Pons (tissue), 1 donor: ENCODE measurements at regions not wholly inside any gene's neighbourhood (a gene's known extent, or its start where the extent isn't known, plus 50 kb on each side); places are given as distances from the start of the nearest gene placed in this dataset.
A peak's percentile ranks its signal among the peaks of the same experiment; 100 is the strongest.

ENCODE experiments used
- DNase-seq: peaks from one replicate; pipeline ENCODE4 v3.0.0-alpha.2; 2016; ENCODE audit warnings: low spot score

DNA sequence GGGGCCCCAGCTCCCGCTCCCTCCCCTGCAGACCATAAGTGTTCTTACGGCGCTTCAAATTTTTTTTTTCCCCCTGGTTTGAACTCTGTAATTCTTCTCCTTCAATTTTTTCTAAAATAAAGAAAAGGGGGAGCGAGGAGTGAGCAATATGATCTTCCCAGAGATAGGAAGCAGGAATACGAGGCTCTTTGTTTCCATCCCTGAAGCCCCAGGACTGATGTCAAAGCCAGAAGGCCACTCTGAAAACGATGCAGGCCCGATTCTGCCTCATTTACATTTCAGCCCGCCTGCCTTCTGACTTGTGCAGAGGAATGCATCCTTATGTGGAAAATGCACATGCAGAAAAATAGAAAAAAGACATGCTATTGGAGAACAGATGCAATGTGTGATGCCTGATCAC is 401.5 kb upstream of the MKI67 start:
- peak; percentile 36 for DNase-seq

DNA sequence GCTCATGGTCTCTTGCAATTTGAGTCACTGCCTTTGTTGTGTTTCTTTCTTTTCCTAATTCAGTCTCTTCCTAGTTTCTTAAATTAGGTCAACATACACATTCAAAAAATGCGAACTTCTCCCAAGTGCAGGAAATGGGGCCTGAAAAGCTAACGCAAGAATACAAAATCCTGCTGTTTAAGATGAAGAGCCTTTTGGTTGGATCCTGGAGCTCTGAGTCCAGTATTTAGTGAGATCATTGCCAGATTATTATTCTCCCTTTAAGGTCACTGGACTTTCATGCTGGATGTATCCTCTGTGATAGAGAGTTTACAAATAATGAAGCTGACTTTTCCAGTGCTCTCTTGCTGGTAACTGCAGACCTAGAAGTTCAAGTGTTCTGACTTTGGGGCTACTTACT is 401.9 kb upstream of the MKI67 start:
- no peak for DNase-seq

DNA sequence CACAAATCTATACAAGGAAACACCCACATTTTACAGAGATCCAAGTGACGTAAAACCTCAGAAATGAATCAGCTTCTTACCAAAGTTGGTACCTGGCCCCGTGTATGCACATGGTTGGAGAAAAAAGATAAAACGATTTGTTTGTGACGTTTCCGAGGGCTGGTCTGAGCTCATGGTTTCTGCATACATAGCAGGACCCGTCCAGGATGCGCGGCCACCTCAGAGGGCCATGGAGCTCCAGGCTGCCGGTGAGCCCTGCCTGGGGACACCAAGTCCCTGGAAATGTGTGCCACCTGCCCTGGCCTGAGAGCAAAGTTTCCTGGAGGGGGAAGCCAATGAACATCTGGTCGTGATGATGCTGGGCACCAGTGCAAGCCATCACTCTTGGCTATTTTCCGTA is 402.6 kb upstream of the MKI67 start:
- DNase-seq, result no peak

DNA sequence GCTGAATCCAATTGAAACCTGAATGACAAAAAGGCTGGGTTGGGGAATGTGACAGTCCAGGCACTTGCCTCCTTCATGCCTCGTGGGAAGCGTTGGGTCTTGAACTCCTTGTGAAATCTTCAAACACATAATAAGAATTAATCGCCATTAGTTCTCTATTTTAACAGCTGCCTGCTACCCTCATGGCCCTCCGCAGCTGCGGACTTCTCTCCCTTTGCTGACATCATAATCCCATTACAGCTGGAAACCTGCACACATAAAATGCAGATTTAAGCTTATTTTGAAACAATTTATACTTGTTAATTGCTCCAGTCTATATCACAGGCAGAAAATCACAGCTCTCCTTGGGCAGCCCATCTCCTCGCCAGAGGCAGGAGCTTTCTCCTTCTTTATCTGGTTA is 403.0 kb upstream of the MKI67 start:
- no peak for DNase-seq

DNA sequence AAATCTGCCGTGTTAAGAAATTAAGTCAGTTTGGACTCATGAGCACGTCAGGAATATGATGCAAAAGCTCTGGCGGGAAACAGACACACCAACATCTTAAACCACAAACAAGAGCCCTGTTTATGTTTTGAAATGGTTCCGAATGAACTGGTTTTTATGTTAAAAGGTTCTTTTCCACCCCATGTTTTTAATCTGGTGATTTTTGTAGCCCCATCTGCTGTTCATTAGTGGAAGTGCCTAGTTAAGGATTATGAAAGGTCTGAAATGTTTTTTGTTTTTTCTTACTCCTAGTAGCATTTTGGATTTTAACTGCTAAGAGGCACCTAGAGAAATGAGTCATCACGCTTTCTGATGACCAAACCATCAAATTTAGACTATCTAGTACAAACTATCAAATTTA is 404.1 kb upstream of the MKI67 start:
- DNase-seq, result peak; percentile 52

DNA sequence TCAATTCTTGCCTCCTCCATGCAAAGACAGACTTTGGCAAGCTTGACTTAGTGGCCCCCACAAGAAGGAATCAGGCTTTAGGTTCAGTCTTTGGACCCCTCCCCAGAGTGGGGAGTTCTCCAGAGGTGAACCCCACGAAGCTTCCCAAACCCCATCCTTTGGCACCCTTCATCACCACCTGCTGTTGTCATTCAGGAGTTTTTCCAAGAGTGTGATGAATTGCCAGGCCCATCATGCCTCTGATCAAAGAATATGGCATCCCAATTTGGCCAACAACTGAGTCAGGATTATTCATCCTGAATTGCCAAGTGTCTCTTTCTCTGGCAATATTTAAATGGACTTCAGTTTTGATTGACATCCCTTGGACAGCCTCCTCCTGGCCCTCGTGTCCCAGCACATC is 404.7 kb upstream of the MKI67 start:
- no peak for DNase-seq

DNA sequence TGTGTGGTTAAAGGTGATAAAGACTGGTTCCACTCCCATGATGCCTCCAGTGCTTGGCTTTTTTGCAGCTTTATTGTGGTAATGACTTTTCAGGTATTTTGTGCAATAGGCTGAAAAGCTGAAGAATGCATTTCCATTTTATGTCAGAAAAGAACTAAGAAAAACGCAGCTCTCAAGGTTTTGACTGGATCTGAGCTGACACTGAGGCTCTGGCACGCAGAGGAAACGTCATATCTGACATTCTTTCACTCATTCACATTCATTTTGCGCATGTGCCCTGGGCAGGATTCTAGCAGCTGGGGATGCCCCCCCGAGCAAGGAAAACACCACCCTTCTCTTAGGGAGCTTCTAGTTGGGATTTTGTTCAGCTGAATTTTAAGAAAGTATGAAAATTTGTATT is 408.5 kb upstream of the MKI67 start:
- DNase-seq, result no peak

DNA sequence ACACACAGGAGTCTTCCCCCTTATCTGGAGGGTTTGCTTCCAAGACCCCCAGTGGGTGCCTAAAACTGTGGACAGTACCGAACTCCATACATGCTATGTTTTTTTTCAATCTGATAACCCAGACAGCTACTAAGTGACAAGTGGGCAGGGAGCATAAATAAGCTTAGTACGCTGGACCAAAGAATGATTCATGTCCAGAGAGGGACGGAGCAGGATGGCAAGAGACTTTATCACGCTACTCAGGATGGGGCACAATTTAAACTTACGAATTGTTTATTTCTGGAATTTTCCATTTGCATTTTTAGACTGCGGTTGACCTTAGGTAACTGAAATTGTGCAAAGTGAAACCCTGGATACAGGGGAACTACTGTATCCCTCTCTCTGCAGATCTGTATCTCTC is 410.0 kb upstream of the MKI67 start:
- no peak for DNase-seq

DNA sequence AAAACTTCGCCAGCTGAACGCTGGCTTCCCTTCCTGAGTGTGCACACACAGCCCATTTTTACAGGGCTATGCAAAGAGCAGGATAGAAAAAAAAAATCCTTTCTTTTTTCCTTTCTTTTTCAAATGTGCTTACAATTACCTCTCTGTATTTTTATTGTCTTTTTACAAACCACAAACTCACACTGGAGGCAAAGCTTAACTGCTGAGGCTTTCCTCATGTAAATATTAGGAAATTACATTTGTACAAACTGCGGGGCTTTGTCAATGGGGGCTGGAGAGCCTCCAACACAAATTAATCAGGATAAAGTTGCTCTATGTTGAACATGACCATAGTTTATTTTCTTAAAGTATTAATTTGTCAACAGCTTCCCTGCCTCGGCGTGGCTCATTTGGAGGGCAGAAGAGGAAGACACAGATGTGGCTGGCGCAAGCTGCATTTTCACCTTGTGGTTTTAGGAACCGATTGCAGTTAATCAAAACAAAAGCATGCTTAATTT is 411.7 kb upstream of the MKI67 start:
- DNase-seq, result no peak

DNA sequence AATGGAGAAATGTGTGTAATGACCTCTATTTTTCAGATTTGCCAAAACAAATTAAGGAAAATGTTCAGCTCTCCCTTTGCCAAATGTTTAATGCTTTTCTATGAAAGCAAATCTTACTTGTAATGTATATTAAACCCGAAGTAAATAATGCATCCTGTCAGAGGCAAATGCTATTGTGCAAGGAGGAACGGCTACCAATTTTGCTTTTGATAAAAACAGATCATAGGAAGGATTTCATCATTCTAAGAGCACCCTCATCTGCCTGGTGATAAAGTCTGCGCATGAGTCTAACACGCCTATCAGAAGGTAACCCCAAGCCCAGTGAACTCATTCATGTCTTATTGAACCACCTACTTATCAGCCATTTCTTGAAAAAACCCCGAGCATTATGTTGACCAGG is 412.4 kb upstream of the MKI67 start:
- no peak for DNase-seq

DNA sequence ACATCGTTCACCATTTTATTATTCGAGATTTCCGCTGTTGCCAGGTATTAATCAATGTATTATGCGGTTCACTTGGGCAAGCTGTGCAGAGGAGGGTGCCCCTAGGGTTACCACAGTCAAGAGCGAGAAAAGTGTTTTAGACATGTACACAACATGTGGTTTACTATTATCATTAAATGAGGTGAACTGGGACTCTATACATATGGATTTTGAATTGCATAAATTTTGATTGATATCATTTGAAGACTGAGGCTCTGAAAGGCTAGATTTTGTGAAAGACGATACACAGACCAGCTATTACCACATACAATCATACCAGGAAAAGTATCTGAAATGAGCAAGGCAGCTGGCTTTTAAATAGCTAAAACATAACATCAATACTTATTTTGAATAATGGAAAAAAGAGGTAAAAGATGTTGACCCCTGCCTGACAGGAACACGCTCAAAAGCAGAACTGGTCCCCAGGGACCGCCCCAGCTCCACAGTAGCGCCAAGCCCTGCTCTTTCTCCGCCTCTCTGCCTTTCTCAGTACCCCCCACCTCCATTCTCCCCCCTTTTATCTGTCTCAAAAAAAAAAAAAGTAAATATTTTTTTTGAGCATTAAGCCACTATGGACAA is 413.4 kb upstream of the MKI67 start:
- DNase-seq, result no peak

DNA sequence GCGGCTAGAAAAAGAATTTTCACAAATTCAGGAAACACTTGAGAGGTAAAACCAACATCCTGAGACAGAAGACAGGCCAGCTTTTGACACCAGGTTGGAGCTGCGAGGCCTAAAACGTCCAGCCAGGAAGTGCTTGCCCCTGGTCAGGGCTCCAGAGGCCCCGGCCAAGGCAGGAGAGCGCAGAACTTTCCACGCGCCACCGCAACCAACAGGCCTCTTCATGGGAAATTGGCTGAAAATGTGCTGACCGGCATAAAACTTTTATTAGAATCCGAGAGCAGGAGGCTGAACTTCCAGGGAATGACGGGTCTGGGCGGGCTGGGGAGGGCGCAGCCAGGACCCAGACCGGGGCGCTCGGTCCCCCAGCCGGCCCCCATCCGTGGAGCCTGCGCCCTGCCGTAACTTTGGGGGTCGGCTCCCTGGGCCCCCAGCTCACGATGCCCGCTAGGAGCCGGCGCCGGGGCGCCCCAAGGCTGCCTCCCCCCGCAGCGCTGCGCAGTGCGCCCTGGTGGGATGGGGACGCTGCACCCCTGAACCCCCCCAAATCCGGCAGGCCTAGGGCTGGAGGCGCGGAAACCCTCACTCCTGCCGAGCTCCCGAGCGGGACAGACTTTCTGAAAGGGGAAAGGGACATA is 414.0 kb upstream of the MKI67 start:
- no peak for DNase-seq

DNA sequence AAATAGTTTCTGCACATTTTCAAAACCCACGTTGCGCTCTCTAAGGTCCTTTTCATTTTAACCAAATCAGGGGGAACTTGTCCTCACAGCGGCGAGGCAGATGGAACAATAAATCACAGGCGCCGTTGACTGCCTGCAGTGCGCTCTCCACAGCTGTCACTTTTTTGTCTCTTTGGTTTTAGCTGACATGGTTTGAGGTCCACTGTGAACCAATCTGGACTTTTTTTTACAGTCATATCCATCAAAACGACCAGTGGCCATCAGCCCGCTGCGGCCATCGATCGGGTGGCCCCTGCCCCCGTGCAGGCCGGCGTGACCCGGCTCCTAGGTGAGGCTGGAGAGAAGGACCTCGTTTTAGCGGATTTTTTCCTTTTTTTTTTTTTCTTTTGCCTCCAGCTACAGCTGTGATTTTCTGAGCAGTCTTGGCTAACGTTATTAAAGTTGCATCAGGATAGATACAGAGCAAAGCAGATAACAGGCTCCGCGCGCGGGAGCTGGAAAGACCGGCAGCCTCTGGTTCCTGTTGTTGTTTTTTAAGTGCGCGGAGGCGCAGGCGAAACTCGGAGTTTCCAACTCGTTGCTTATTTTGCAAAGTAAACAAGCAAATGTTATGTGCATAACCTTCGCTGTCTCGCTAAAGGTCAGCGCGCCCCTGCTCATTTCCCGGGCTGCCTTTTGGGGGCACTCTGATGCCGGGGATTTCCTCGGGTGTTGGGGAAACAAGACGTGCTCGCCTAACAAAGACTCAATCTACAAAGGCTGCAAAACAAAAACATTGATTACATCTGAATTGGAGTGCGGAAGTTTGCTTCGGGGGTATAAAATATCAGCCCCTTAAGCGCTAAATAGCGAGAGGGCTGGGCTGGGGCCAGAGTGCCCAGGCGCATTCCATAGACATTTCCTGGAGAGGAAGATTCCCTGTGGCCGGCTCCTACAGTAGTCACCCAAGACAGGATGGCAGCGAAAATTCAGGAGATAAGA is 414.8 kb upstream of the MKI67 start:
- peak; percentile 40 for DNase-seq

DNA sequence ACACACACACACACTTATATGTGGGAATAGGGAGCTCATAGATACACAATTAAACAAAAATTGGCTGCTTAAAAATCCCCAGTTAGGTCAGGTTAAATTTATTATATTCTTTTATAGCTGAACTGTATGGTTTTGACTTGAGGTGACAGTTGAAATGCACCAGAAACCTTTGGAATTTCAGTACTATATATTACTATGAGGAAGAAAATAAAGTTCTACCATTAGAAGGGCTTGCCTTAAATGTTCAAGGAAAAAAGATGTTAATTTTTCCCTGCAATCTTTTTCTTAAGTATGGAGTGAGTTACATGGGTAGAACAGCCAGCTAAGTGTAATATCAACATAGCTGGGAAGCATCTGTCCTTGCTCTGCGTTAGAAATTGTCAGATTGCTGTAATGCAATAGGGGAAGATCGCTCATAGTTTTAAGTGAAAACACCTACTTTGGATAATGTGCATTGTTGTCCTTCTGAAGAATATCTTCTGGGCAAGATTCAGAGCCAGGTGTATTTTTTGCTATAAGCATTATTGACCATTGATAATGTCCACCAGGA is 415.8 kb upstream of the MKI67 start:
- DNase-seq, result no peak

DNA sequence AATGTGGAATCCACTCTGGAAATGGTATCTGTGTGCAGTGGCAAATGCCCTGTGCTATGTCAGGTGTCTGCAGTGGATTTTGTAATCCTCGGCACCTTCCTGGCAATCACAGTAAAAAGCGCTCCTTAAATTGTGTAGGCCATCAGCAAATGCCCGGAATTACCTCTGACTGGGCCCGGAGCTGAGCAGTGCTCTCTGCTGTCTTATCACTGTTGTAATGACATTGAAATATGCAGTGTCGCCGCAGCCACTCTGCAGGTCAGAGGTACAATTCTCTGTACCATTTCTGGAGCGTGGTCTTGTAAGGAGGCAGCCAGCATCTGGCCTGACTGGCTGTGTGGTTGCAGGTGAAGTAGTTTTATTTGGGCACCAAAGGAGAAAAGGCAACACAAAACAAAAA is 416.4 kb upstream of the MKI67 start:
- no peak for DNase-seq

DNA sequence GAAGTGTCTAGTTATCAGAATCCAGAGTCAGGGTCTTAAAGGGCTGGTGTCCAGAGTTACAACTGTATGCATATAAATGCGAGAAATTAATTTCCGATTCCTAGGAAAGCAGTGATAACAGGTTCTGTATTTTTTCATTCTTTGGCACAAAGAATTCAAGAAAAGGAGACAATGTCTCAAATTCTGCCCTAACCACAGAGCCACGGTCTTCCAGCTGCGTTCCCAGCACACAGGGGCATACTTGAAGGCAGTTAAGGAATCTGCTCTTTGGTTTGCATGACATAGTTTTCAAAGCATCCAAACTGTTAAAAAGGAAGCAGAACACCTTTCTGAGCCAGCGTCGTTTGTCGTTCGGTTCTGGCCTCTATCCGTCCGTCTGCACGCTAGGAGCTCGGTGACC is 416.9 kb upstream of the MKI67 start:
- no peak for DNase-seq

DNA sequence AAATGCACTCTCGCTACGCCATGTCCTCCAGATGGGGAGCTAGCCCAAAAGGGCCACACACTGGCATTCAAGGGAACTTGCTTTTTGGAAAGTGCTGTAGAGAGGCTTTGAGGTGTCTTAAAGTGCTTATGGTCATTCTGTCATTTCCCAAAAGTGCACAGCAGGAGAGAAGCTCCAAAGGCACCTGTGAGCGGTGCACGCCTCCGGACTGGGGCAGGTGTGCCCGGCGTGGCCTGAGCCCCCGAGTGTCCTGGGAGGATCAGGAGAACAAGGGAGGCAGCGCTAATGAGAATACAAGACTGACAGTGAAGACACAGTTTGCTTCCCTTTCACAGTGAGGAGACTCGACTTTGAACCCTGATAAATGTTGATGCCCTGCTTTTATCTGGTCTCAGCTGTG is 419.0 kb upstream of the MKI67 start:
- no peak for DNase-seq

DNA sequence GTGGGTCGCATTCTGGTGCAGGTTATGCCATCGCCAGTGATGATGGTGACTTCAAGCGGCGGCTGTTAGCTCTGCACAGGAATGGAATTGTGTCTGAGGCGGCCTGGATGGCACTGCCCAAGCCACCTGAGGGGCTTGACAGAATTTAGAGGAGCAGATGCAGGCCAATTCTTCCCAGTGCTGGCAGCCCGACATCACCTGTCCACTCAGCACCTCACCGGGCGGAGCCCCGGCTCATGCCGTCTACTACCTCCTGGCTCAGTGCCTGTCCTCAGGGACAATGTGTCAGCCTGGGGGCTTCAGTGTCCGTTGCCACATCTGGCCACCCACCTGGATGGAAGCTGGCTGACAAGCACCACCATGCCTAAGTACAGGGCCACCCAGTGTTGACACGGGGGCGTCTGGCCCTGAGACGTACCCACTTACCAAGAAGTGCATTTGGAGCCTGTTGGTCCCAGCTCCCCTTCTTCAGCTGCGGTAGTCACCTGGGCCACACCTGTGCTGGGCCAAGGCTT is 420.5 kb upstream of the MKI67 start:
- no peak for DNase-seq

DNA sequence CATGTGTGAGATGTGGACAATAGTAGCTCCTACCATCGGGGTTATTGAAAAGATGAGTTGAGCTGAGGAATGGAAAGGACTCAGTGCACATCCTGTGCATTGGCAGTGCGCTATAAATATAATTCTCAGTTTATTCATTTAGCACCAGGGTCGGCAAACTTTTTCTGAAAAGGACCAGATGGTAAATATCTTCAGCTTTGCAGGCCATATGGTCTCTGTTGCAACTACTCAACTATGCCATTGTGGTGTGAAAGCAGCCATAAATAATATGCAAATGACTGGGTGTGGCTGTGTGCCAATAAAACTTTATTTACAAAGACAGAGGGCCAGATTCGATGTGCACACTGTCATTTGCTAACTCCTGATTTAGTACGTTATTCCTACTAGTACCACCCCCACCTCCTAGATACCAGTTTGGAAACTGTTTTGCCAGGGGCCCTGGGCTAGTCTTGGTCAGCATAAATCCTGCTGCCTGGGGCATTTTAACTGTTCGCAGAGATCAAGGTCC is 422.9 kb upstream of the MKI67 start:
- DNase-seq, result no peak

DNA sequence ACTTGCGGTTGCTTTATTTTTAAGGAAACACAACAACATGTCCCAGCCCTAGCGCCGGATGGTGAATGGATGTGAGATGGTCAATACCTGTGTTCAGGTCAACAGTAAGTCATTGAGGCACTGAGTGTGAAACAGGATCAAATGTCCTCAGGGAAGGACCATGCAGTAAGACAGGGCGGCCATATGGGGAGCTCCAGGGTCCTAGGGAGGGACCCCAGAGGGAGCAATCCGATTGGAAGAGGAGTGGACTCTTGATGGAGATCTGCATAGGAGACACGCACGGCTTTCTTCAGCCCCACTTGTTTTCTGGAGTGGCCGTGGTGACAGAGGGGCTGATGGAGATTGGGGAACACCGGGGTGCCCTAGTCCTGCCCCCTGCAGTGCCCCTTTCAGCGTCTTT is 423.8 kb upstream of the MKI67 start:
- DNase-seq, result no peak

DNA sequence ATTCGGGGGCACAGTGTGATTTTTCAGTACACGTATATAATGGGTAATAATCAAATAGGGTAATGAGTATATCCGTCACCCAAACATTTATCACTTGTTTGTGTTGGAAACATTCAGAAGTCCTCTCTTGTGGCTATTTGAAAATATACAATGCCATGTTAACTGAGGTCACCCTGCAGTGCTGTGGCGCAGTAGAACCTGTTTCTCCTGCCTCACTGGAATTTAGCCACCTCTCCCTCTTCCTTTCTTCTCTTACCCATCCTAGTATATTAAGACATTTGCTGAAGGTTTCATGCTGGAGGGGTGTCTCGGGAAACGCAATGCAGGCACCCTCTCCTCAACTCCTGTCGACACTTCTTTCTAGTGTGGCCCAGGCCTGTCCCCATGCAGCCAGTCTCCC is 425.3 kb upstream of the MKI67 start:
- DNase-seq, result no peak

DNA sequence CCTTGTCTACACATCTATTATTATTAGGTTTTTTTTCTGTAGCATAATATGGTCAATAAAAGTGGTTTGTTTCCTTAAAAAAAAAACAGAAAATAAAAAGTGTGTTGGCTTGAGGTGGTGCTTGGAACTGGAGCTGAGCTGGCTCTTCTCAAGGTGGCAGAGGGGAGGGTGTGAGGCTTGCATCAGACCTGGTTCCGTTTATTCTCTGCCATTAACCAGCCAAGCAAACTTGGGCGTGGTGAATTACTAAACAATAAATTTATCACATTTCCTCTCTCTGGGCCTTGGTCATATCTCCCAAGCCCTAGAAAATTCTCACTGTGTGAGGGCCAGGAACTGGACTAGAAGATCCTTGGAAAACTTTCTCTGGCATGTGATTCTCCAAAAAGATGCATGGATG is 427.5 kb upstream of the MKI67 start:
- no peak for DNase-seq
